SKM-1 (cell line): ENCODE measurements at regions not wholly inside any gene's neighbourhood (a gene's known extent, or its start where the extent isn't known, plus 50 kb on each side); places are given as distances from the start of the nearest gene placed in this dataset.
"Not testable (repeated sequence)": the region's sequence is repeated elsewhere in the genome, so short reads cannot be mapped to it uniquely, and the experiment has no call there.

Source experiments
- DNase-seq: peaks from one replicate; lab custom pipeline; 2025; ENCODE audit not compliant: unreplicated experiment; lab: John Stamatoyannopoulos, UW

GRCh38 chr12:89230376-89231315, 121.7 kb downstream of the DUSP6 start:
- no peak for DNase-seq

DNA sequence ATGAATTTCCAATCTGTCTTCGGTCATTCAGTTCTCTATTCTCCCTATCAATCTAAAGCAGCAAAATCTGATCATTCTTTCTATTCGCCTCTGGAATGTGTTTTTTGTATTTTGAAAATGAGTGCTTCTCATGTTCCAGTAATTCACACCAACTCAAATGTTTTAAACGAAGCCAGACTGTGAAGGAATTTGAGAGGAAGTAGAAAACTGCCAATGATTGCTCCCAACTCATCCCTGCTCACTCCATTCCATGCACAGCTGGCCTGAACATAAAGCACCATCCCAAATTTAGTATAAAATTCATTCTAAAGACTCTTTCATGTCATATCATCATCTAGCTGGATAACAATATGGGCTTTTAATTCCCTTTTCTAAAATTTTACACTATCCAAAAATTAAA, 123.8 kb downstream of the DUSP6 start:
- no peak for DNase-seq

GRCh38 chr12:89227774-89228173, 124.5 kb downstream of the DUSP6 start:
- no peak for DNase-seq

GRCh38 chr12:89225808-89226411, 126.4 kb downstream of the DUSP6 start:
- DNase-seq, result no peak

DNA sequence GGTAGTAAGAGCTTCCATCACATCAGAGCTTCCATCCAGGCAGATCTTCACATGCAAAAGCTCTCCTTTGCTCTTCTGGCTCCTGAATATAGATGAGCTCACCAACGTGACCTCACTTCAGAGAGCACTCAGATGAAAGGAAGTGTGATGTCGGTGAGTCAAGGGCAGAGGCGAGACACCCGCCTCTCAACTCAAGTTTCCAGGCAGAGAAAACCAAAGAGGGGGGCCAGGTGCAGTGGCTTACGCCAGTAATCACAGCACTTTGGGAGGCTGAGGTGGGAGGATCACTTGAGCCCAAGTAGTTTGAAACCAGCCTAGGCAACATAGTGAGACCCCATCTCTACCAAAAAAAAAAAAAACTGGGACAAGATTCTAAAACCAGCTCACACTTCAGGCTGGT, 126.9 kb downstream of the DUSP6 start:
- DNase-seq, result no peak

DNA sequence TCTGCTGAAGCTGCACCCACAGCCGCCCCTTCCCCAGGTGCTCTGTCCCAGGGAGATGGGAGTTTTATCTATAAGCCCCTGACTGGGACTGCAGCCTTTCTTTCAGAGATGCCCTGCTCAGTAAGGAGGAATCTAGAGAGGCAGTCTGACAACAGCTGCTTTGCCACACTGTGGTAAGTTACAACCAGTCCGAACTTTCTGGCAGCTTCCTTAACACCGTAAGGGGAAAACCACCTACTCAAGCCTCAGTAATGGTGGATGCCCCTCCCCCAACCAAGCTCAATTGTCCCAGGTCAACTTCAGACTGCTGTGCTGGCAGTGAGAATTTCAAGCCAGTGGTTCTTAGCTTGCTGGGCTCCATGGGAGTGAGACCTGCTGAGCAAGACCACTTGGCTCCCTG, 129.7 kb downstream of the DUSP6 start:
- not testable (repeated sequence) for DNase-seq

- DNase-seq, result no peak
Observed at GRCh38 chr12:89217472-89217871, 134.8 kb downstream of the DUSP6 start.

- no peak for DNase-seq
Observed at GRCh38 chr12:89216211-89216952, 135.9 kb downstream of the DUSP6 start.

DNA sequence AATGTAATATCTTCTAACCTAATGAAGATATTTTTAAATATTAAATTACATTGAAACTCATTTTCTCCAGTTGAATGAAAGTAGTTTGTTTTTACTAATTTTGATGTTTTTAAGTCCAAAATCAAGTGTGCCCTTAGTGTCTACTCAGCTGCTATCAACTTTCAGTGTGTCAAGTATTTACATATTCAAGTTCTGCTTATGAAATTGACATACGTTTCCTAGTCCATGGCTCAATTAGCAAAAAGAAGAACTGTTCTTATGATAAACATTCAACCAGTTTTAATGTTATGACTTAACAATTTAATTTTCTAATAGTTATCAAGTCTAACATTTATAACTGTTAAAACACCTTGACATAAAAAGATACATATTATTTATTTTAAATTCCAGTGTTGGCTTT, 137.1 kb downstream of the DUSP6 start:
- no peak for DNase-seq

- DNase-seq, result no peak
Observed at GRCh38 chr12:89213747-89214146, 138.6 kb downstream of the DUSP6 start.

GRCh38 chr12:89213139-89213538, 139.2 kb downstream of the DUSP6 start:
- DNase-seq, result no peak

DNA sequence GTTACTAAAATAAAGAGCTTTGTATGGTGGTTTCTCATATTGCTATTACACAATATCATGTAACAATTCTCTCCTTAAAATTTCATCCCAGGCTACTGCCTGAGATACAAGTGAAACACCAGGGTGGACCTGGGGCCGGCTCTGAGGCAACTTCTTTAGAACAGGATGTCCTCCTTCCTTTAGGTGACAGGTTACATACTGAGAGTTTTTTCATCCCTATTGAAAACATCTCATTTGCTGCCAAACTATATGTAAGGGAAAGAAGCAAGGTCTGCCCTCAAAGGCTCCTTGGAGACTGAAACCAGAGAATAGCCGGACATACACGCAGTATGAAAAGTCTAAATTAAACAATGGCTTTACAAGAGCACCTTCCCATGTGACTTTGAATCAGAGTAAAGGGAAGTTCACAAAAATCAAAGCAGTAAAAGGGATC, 139.9 kb downstream of the DUSP6 start:
- DNase-seq, result no peak

- no peak for DNase-seq
Observed at GRCh38 chr12:89211456-89211855, 140.8 kb downstream of the DUSP6 start.

GRCh38 chr12:89210277-89210676, 142.0 kb downstream of the DUSP6 start:
- DNase-seq, result no peak

- DNase-seq, result no peak
Observed at GRCh38 chr12:89208661-89209096, 143.6 kb downstream of the DUSP6 start.

- no peak for DNase-seq
Observed at GRCh38 chr12:89206390-89206789, 145.9 kb downstream of the DUSP6 start.

GRCh38 chr12:89205517-89205916, 146.8 kb downstream of the DUSP6 start:
- DNase-seq, result no peak

DNA sequence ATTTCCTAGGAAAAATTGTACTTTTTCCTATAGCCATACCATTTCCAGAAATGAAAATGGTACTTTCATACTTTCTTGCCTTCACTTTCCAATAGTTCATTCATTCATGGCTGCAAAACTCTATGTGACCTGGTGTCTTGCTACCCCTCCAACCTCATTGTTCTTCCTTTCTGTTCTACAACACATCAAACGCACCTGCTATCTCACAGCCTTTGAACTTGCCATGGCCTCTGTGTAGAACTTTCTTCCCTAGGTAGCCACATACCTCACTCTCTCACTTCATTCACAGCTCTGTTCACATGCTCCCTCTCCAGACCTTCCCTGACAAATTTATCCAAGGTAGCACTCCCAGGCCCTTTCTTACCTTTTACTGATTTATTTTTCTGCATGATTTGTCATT, 149.2 kb downstream of the DUSP6 start:
- DNase-seq, result no peak

- DNase-seq, result no peak
Observed at GRCh38 chr12:89200217-89200616, 152.1 kb downstream of the DUSP6 start.

- DNase-seq, result no peak
Observed at GRCh38 chr12:89195470-89195869, 156.8 kb downstream of the DUSP6 start.

GRCh38 chr12:89194683-89195082, 157.6 kb downstream of the DUSP6 start:
- DNase-seq, result no peak

DNA sequence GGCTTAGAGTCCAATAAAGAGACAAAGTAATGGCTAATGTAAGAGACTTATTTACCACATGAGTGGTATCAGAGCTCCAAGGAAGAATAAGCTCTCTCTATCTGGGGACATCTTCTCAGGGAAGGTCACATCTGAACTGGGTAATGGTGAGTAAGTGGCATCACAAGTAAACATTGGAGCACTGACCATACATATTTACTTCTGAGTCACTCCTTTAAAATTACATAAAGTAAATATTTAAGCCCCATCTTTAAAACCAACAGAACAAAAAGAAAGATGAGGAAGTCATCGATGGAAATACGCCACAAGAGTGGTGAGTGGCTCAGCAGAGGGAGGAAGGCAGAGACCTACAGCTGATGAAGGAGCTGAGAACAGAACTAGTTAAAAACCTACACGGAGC, 159.9 kb downstream of the DUSP6 start:
- no peak for DNase-seq
